RPMI7951 (cell line): ENCODE measurements at regions not wholly inside any gene's neighbourhood (a gene's known extent, or its start where the extent isn't known, plus 50 kb on each side); places are given as distances from the start of the nearest gene placed in this dataset.
"Not testable (repeated sequence)": the region's sequence is repeated elsewhere in the genome, so short reads cannot be mapped to it uniquely, and the experiment has no call there.

Source experiments
- DNase-seq: peaks from one replicate; pipeline ENCODE4 v3.0.0-alpha.2; 2012; ENCODE audit warnings: low read depth

- DNase-seq = no peak
Observed at GRCh38 chr21:14683063-14683462, 136.9 kb upstream of the SAMSN1 start.

- DNase-seq = no peak
Observed at GRCh38 chr21:14678973-14679574, 133.0 kb upstream of the SAMSN1 start.

GRCh38 chr21:14677639-14678179, 131.6 kb upstream of the SAMSN1 start:
- DNase-seq = no peak

- no peak for DNase-seq
Observed at GRCh38 chr21:14677013-14677412, 130.9 kb upstream of the SAMSN1 start.

- no peak for DNase-seq
Observed at GRCh38 chr21:14675774-14676530, 129.8 kb upstream of the SAMSN1 start.

GRCh38 chr21:14673649-14674048, 127.5 kb upstream of the SAMSN1 start:
- no peak for DNase-seq

GRCh38 chr21:14672466-14672865, 126.4 kb upstream of the SAMSN1 start:
- no peak for DNase-seq

- no peak for DNase-seq
Observed at GRCh38 chr21:14670409-14670808, 124.3 kb upstream of the SAMSN1 start.

GRCh38 chr21:14669092-14669491, 123.0 kb upstream of the SAMSN1 start:
- not testable (repeated sequence) for DNase-seq

GRCh38 chr21:14657241-14658008, 111.3 kb upstream of the SAMSN1 start:
- no peak for DNase-seq

GRCh38 chr21:14646893-14647292, 100.8 kb upstream of the SAMSN1 start:
- DNase-seq = no peak

GRCh38 chr21:14645702-14646101, 99.6 kb upstream of the SAMSN1 start:
- no peak for DNase-seq

GRCh38 chr21:14632359-14632758, 86.2 kb upstream of the SAMSN1 start:
- no peak for DNase-seq

GRCh38 chr21:14630556-14631069, 84.5 kb upstream of the SAMSN1 start:
- no peak for DNase-seq

GRCh38 chr21:14629461-14629860, 83.3 kb upstream of the SAMSN1 start:
- no peak for DNase-seq

- not testable (repeated sequence) for DNase-seq
Observed at GRCh38 chr21:14623079-14623478, 77.0 kb upstream of the SAMSN1 start.

- no peak for DNase-seq
Observed at GRCh38 chr21:14620152-14620551, 74.0 kb upstream of the SAMSN1 start.

- DNase-seq = no peak
Observed at GRCh38 chr21:14617871-14618270, 71.8 kb upstream of the SAMSN1 start.

- DNase-seq = no peak
Observed at GRCh38 chr21:14617040-14617393, 70.9 kb upstream of the SAMSN1 start.

GRCh38 chr21:14616380-14617039, 70.4 kb upstream of the SAMSN1 start:
- DNase-seq = no peak

- no peak for DNase-seq
Observed at GRCh38 chr21:14615359-14615974, 69.4 kb upstream of the SAMSN1 start.
